ENCODE measurements at regions not wholly inside any gene's neighbourhood (a gene's known extent, or its start where the extent isn't known, plus 50 kb on each side); places are given as distances from the start of the nearest gene placed in this dataset.

GRCh38 chr17:52837492-52837891 lies 679.0 kb upstream of the CA10 start:
- Histone ChIP-seq H3K27ac (no peak overlapping the region), H3K36me3 (replicated peaks) (no peaks in the 10 kb centered on the region), H3K4me3 (ENCODE audit: low read depth, low read length) (no peak overlapping the region), H3K27me3 (replicated peaks) (no peaks in the 10 kb centered on the region)
- in situ Hi-C loops (cut with HindIII; ENCODE audit: low pct_ligation_motif_present, low sequenced_read_pairs): no loop called here
- no peak for DNase-seq
- no peak for TF ChIP-seq CTCF (IDR thresholded peaks at IDR 0.05; ENCODE audit: low read depth, low read length, missing control alignments)

GRCh38 chr17:52831536-52831935 lies 673.0 kb upstream of the CA10 start:
- TF ChIP-seq CTCF (IDR thresholded peaks at IDR 0.05; ENCODE audit: low read depth, low read length, missing control alignments): no peak
- no peaks in the 10 kb centered on the region for H3K36me3 ChIP-seq (replicated peaks)
- no peak overlapping the region for H3K4me3 ChIP-seq (ENCODE audit: low read depth, low read length)
- no peaks in the 10 kb centered on the region for H3K27me3 ChIP-seq (replicated peaks)
- no peak for DNase-seq
- H3K27ac ChIP-seq: no peak overlapping the region
- in situ Hi-C loops (cut with HindIII; ENCODE audit: low pct_ligation_motif_present, low sequenced_read_pairs): no loop called here

- no peak for TF ChIP-seq CTCF (IDR thresholded peaks at IDR 0.05; ENCODE audit: low read depth, low read length, missing control alignments)
- Histone ChIP-seq H3K27ac (no peak overlapping the region), H3K27me3 (replicated peaks) (no peaks in the 10 kb centered on the region), H3K36me3 (replicated peaks) (no peaks in the 10 kb centered on the region), H3K4me3 (ENCODE audit: low read depth, low read length) (no peak overlapping the region)
- in situ Hi-C loops (cut with HindIII; ENCODE audit: low pct_ligation_motif_present, low sequenced_read_pairs): no loop called here
- no peak for DNase-seq
These were observed 670.1 kb upstream of the CA10 start for GRCh38 chr17:52828621-52829020.

GRCh38 chr17:52827526-52827925 lies 669.0 kb upstream of the CA10 start:
- Histone ChIP-seq H3K4me3 (ENCODE audit: low read depth, low read length) (no peak overlapping the region), H3K36me3 (replicated peaks) (no peaks in the 10 kb centered on the region), H3K27me3 (replicated peaks) (no peaks in the 10 kb centered on the region), H3K27ac (no peak overlapping the region)
- in situ Hi-C loops (cut with HindIII; ENCODE audit: low pct_ligation_motif_present, low sequenced_read_pairs): no loop called here
- no peak for TF ChIP-seq CTCF (IDR thresholded peaks at IDR 0.05; ENCODE audit: low read depth, low read length, missing control alignments)
- no peak for DNase-seq

- Histone ChIP-seq H3K4me3 (ENCODE audit: low read depth, low read length) (no peak overlapping the region), H3K36me3 (replicated peaks) (no peaks in the 10 kb centered on the region), H3K27me3 (replicated peaks) (no peaks in the 10 kb centered on the region), H3K27ac (no peak overlapping the region)
- no peak for TF ChIP-seq CTCF (IDR thresholded peaks at IDR 0.05; ENCODE audit: low read depth, low read length, missing control alignments)
- in situ Hi-C loops (cut with HindIII; ENCODE audit: low pct_ligation_motif_present, low sequenced_read_pairs): no loop called here
- DNase-seq: no peak
These were observed 666.0 kb upstream of the CA10 start for GRCh38 chr17:52824542-52824941.

GRCh38 chr17:52823155-52823554 lies 664.6 kb upstream of the CA10 start:
- TF ChIP-seq CTCF (IDR thresholded peaks at IDR 0.05; ENCODE audit: low read depth, low read length, missing control alignments): no peak
- in situ Hi-C loops (cut with HindIII; ENCODE audit: low pct_ligation_motif_present, low sequenced_read_pairs): no loop called here
- H3K27me3 ChIP-seq (replicated peaks): no peaks in the 10 kb centered on the region
- no peak for DNase-seq
- H3K4me3 ChIP-seq (ENCODE audit: low read depth, low read length): no peak overlapping the region
- no peak overlapping the region for H3K27ac ChIP-seq
- H3K36me3 ChIP-seq (replicated peaks): no peaks in the 10 kb centered on the region
